ENCODE measurements at regions not wholly inside any gene's neighbourhood (a gene's known extent, or its start where the extent isn't known, plus 50 kb on each side); places are given as distances from the start of the nearest gene placed in this dataset.
A peak's percentile ranks its signal among the peaks of the same experiment; 100 is the strongest.

DNA sequence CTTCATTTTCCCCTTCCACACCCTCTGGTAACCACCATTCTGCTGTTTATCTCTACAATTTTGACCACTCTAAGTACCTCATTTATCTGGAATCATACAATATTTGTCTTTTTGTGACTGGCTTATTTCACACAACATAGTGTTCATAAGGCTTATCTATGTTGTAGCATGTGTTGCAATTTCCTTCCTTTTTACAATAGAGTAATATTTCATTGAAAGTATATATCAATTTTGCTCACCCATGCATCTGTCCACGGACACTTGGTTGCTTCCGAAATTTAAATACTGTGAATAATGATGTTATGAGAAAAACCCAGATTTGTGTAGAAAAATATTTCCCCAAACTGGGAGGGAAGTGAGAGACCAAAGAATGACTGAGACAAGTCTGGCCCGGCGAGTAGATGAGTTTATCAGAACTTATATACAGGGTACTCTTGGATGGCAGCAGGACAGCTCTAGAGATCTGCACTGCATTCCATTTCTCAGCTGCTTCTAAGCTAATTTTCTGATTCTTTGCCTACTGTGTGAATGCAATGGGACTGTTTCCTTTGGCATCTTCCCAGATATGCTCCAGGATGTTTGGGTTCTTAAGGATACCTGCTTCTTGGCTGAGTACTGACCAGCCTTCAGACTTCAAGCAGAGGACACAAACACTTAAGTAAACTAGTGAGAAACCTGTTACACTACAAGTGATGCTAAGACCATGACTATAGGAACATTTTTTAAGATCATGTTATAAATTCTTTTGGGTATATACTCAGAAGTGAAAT, 834.0 kb upstream of the PCDH9 start:
- Histone ChIP-seq H3K4me2 (no peak overlapping the region), H3K9me3 (ENCODE audit: low read depth) (no peaks in the 10 kb centered on the region), H3F3A (ENCODE audit: low read depth) (no peaks in the 10 kb centered on the region), H3K4me3 (no peak overlapping the region), H3K36me3 (no peaks in the 10 kb centered on the region), H3K27me3 (no peaks in the 10 kb centered on the region), H3K79me2 (ENCODE audit: low read depth) (no peaks in the 10 kb centered on the region), H3K9ac (no peak overlapping the region), H4K20me1 (ENCODE audit: low read depth) (no peaks in the 10 kb centered on the region), H2AFZ (replicated peaks) (peak overlapping the region; percentile 59), H3K27ac (no peak overlapping the region), H3K4me1 (no peaks in the 10 kb centered on the region)
- TF ChIP-seq EZH2 (IDR thresholded peaks at IDR 0.05) (no peak), CTCF (IDR thresholded peaks at IDR 0.05) (no peak), EZH2phosphoT487 (IDR thresholded peaks at IDR 0.05) (no peak)
- H3K4me1 Mint-ChIP-seq = no peaks in the 10 kb centered on the region
- H3K27ac Mint-ChIP-seq = no peak overlapping the region
- H3K4me3 Mint-ChIP-seq = no peak overlapping the region
- no peaks in the 10 kb centered on the region for H3K27me3 Mint-ChIP-seq (ENCODE audit: insufficient read depth, low read depth)
- DNase-seq (ENCODE audit: low spot score) = no peak
- H3K9me3 Mint-ChIP-seq = no peaks in the 10 kb centered on the region
- H3K36me3 Mint-ChIP-seq = no peaks in the 10 kb centered on the region

GRCh38 chr13:68063181-68063580, 833.0 kb upstream of the PCDH9 start:
- TF ChIP-seq CTCF (IDR thresholded peaks at IDR 0.05) (no peak), EZH2phosphoT487 (IDR thresholded peaks at IDR 0.05) (no peak), EZH2 (IDR thresholded peaks at IDR 0.05) (no peak)
- no peaks in the 10 kb centered on the region for H3K4me1 ChIP-seq

DNA sequence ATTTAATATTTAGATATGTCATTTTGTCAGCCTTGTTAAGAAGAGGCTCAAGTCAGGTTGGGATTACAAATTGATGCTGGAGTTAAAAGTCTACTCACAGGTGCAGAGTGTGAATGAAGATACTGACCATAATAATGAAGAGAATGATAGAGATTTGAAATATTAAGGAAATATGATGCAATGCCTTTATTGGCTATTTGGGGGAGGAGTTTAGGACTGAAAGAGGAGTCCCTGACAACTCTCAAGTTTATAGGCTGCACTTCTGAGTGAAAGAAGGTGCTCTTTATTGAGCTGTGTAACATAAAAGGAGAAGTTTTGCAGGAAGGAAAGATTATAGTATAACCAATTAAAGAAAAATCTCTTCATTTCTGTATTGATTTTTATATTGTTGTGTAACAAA, 827.7 kb upstream of the PCDH9 start:
- no peak overlapping the region for H3K27ac ChIP-seq
- no peaks in the 10 kb centered on the region for H3K4me1 ChIP-seq
- H4K20me1 ChIP-seq (ENCODE audit: low read depth) = no peaks in the 10 kb centered on the region
- H3K9ac ChIP-seq = no peak overlapping the region
- DNase-seq (ENCODE audit: low spot score) = no peak
- peaks cover 17% of the 10 kb centered on the region for H3K9me3 Mint-ChIP-seq
- H3K36me3 ChIP-seq = no peaks in the 10 kb centered on the region
- no peaks in the 10 kb centered on the region for H3K9me3 ChIP-seq (ENCODE audit: low read depth)
- no peak overlapping the region for H3K4me2 ChIP-seq
- H3K4me3 Mint-ChIP-seq = no peak overlapping the region
- TF ChIP-seq EZH2 (IDR thresholded peaks at IDR 0.05) (no peak), CTCF (IDR thresholded peaks at IDR 0.05) (no peak), EZH2phosphoT487 (IDR thresholded peaks at IDR 0.05) (no peak)
- H3K36me3 Mint-ChIP-seq = no peaks in the 10 kb centered on the region
- no peak overlapping the region for H3K4me3 ChIP-seq
- no peaks in the 10 kb centered on the region for H3K27me3 Mint-ChIP-seq (ENCODE audit: insufficient read depth, low read depth)
- H2AFZ ChIP-seq (replicated peaks) = no peak overlapping the region
- H3K27ac Mint-ChIP-seq = no peak overlapping the region
- no peaks in the 10 kb centered on the region for H3K79me2 ChIP-seq (ENCODE audit: low read depth)
- no peaks in the 10 kb centered on the region for H3K27me3 ChIP-seq
- H3K4me1 Mint-ChIP-seq = no peaks in the 10 kb centered on the region
- no peaks in the 10 kb centered on the region for H3F3A ChIP-seq (ENCODE audit: low read depth)

More at GRCh38 chr13:68063181-68063580, 833.0 kb upstream of the PCDH9 start:
- no peak for DNase-seq (ENCODE audit: low spot score)
- no peaks in the 10 kb centered on the region for H3K9me3 ChIP-seq (ENCODE audit: low read depth)
- H3K4me1 Mint-ChIP-seq = no peaks in the 10 kb centered on the region
- no peaks in the 10 kb centered on the region for H3K27me3 Mint-ChIP-seq (ENCODE audit: insufficient read depth, low read depth)
- H3K27ac Mint-ChIP-seq = no peak overlapping the region
- H4K20me1 ChIP-seq (ENCODE audit: low read depth) = no peaks in the 10 kb centered on the region
- no peaks in the 10 kb centered on the region for H3K36me3 Mint-ChIP-seq
- no peaks in the 10 kb centered on the region for H3F3A ChIP-seq (ENCODE audit: low read depth)
- H3K4me3 ChIP-seq = no peak overlapping the region
- H3K4me3 Mint-ChIP-seq = no peak overlapping the region
- no peaks in the 10 kb centered on the region for H3K27me3 ChIP-seq
- no peak overlapping the region for H3K4me2 ChIP-seq
- no peak overlapping the region for H3K27ac ChIP-seq
- H3K9me3 Mint-ChIP-seq = no peaks in the 10 kb centered on the region
- no peaks in the 10 kb centered on the region for H3K36me3 ChIP-seq
- no peak overlapping the region for H3K9ac ChIP-seq
- H3K79me2 ChIP-seq (ENCODE audit: low read depth) = no peaks in the 10 kb centered on the region
- no peak overlapping the region for H2AFZ ChIP-seq (replicated peaks)

All from neural progenitor cell (in vitro differentiated cells).